HEK293T (cell line): ENCODE measurements at regions not wholly inside any gene's neighbourhood (a gene's known extent, or its start where the extent isn't known, plus 50 kb on each side); places are given as distances from the start of the nearest gene placed in this dataset.

ENCODE experiments used
- BHLHE40 ChIP-seq: fragments of 450-650 bp; IDR thresholded peaks from 2 replicates; pipeline ENCODE4 v1.6.1; 2016; ENCODE audit warnings: mild to moderate bottlenecking, moderate library complexity, borderline replicate concordance
- ELF4 ChIP-seq: fragments of 450-650 bp; IDR thresholded peaks from 2 replicates; pipeline ENCODE4 v1.6.1; 2017; ENCODE audit warnings: antibody characterized with exemption
- FOXK2 ChIP-seq: fragments of 450-650 bp; IDR thresholded peaks from 2 replicates; pipeline ENCODE4 v1.6.1; 2016; ENCODE audit warnings: mild to moderate bottlenecking
- FOXM1 ChIP-seq: fragments of 450-650 bp; IDR thresholded peaks from 2 replicates; pipeline ENCODE4 v1.6.1; 2017; ENCODE audit warnings: mild to moderate bottlenecking, borderline replicate concordance
- SP1 ChIP-seq: fragments of 450-650 bp; IDR thresholded peaks from 2 replicates; pipeline ENCODE4 v1.6.1; 2017
- TARDBP ChIP-seq: fragments of 450-650 bp; IDR thresholded peaks from 2 replicates; pipeline ENCODE4 v1.6.1; 2016

GRCh38 chr19:20289186-20289585 is 122.2 kb downstream of the ZNF486 start:
- TF ChIP-seq FOXM1: no peak
- TF ChIP-seq TARDBP: no peak
- no peak for TF ChIP-seq FOXK2
- TF ChIP-seq BHLHE40: no peak
- TF ChIP-seq SP1: no peak
- TF ChIP-seq ELF4: no peak
